ENCODE measurements at regions not wholly inside any gene's neighbourhood (a gene's known extent, or its start where the extent isn't known, plus 50 kb on each side); places are given as distances from the start of the nearest gene placed in this dataset.

DNA sequence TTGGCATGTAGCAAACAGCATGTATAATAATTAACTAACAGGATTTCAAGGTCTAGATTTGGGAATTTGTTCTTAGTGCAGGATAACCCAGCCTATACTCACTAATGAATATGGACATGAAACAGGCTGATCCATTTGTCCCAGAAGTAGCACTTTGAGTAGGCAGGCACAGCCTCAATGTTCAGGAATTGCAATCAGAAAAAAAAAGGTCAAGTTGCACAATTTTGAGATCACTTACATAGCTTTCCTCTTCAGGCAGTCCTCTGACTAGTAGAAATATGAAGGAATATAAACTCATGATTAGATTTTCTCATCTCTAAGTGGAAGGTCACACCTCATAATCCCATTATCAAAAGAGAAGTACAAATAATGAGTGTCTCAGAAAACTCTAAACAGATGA, 921.4 kb upstream of the CELF2 start:
- DNase-seq (ENCODE audit: low read depth) = no peak

DNA sequence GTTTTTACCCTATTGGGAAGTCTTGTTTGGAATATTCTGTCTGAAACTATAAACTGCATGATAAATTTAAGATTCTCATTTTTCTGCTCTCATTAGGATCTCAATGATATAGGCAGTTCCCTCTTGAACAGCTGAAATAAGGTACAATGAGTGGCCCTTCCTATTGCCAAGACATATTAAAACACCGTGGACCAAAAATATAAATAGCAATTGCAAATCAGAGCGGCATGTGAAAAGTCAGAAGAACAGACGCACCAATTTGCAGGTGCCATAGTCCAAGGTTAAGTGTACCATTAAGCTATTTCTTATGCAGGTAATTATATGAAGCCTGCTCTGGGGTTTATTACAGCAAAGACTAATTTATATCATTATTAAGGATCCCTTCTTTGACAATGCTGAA, 920.8 kb upstream of the CELF2 start:
- no peak for DNase-seq (ENCODE audit: low read depth)

DNA sequence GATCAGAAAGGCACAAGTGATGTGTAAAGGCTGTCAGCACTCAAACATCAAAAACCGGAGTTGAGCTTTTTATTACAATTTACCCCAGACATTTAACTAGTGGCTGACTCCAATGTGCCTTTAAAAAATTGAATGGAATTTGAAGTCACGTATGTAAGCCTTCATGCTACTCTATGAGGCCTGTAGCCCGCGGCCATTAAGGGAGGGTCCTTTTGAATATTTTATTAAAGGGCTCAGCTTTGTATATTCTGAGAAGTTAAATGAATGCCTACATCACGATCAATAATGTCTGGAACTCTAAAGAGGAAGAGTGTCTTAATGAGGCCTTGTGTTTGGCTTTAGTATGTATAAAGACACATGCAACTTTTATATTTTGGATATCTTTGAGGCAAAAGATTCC, 916.6 kb upstream of the CELF2 start:
- no peak for DNase-seq (ENCODE audit: low read depth)

DNA sequence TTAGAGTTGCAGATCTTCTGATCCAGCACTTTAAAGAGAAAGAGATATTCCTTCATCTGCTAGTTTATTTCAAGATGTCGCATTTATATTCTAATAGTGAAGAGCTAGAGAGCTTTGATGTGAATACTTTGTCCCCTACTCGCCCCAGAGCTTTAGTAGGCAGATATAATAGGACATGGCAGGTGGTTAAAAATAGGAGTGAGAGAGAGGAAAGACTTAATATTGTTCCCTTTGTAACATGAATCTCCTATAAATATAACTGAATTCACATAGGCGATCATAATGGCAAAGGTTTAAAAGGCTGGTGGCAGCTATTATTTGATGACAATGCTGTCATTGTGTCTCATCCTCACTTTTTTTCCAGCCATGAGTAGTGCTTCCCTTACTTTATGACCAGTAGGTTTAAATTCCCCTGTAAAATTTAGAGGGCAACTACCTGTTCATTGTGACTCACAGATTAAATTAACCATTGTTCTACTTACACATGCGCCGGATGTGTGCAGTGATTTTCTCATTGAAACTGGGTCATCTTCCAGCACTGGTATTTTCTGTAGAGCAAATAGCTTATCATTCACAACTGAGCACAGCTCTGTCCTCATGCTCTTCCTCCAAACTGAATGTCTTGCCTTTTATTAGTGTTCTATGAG, 906.7 kb upstream of the CELF2 start:
- DNase-seq (ENCODE audit: low read depth) = no peak

DNA sequence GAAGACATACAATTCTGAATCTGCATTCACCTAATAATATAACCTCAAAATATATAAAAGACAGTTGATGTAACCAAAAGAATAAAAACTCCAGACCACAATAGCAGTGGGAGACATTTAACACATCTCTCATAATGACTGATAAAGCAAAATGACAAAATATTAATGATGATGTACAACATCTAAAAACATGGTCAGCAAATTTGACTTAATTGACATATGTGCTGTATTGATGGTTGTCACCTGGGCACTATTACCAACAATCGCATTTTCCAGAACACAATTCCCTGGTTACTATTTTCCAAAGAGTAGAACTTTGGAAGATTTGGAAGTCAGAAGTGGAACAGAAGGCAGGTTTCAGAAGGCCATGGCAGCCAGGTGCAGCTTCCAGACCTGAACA, 899.5 kb upstream of the CELF2 start:
- DNase-seq (ENCODE audit: low read depth) = no peak

DNA sequence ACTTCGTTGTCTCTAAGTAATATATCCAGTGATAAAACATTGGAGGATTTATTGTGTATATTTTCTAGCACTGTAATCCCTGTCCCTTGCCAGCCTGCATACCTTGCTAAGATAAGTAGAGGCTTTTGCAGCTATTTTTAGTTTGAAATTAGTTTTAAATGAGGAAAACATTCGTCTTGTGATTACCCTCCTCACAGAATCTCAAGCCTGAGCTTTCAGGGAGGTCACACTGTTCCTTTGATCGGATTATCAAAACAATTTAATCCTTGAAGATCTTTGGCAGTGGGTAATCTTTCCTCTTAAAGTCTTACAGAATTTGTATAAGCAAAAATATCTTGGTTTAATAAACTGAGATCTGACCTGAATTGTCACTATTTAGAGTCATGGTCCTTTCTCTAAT, 897.0 kb upstream of the CELF2 start:
- DNase-seq (ENCODE audit: low read depth) = no peak

DNA sequence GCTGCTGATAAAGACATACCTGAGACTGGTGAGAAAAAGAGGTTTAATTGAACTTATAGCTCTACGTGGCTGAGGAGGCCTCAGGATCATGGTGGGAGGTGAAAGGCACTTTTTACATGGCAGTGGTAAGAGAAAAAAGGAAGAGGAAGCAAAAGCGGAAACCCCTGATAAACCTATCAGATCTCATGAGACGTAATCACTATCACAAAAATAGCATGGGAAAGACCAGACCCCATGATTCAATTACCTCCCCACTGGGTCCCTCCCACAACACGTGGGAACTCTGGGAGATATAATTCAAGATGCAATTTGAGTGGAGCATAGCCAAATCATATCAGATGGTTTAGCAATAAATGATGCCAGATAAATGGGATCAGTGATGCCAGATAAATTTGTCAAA, 892.0 kb upstream of the CELF2 start:
- DNase-seq (ENCODE audit: low read depth) = no peak

DNA sequence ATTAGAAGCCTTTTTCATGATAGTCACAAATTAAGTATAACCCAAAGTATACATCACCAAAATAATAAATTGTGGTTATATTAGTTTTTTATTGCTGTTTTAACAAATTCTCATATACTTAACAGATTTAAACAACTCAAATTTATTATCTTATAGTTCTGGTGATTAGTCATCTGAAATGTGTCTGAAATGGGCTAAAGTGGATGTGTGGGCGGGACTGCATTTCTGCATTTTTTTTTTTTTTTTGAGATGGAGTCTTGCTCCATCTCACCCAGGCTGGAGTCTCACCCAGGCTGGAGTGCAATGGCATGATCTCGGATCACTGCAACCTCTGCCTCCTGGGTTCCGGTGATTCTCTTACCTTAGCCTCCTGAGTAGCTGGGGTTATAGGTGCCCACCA, 891.5 kb upstream of the CELF2 start:
- DNase-seq (ENCODE audit: low read depth) = no peak

DNA sequence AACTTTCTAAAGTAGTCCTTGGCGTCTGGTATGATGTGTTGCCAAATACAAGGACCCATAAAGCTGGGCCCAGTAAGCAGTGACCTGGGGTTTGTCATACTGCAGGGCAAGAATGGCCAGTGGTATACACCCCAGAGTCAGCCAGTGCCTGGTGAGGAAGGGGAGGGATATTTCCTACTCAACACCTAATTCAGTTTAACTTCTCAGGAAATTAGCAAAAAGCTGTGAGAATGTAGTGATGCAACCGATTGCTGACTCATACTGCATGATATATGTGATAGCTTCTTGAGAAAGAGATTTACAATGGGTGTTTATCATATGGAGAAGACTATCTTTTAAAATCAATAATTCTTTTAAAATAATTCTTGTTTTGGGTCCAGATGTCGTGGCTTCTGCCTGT, 889.3 kb upstream of the CELF2 start:
- no peak for DNase-seq (ENCODE audit: low read depth)

DNA sequence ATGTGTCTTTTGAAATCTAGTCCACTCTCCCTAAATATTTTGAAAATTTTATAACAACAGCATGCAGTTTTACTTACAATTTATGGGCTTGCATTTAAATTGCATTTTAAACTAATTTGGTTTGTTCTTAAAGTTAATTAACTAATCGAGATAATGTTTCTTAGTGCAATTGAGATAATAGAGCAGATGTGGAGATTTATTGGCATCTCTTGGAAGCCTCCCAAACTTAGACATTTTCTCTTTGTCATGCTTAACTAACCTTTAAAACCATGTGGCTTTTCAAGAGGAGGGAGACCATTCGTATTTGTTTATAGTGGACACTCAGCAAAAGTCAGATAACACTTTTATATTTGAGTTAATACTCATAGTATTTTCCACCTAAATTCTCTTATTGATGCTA, 887.0 kb upstream of the CELF2 start:
- no peak for DNase-seq (ENCODE audit: low read depth)

DNA sequence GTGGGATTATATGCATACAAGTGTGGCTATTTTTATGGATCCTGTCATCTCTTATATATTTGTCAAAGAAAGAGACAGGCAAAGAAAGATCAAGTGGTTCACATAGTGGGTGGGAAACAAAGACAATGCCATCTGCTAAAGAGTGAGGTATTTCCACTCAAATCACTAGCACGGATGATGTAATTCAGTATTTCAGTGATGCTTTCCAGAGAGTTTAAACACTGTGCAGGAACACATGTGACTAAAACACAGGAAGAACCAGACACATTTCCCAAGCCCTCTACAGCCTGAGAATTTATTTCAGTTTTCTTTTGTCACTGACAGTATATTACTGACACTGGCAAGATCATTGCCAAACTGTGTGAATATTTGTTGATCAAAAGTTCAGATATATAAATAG, 885.7 kb upstream of the CELF2 start:
- no peak for DNase-seq (ENCODE audit: low read depth)

DNA sequence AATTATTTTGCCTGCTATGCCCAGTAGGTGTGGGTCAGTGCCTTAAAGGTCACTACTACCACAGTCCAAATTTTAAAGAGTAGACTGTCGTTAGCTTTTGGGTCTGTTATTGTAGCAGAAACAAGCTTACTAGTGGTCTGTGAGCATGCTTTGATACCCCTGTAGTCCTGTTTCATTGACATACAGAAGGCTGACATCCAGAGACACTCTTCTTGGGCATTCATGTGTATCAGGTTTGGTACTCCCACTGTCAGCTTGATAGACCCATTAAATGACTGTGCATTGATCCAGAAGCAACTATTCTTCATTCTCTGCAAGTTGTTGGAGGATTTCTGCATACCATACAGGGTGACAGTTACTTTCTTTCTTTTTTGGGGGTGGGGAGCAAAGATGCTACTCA, 884.4 kb upstream of the CELF2 start:
- no peak for DNase-seq (ENCODE audit: low read depth)

DNA sequence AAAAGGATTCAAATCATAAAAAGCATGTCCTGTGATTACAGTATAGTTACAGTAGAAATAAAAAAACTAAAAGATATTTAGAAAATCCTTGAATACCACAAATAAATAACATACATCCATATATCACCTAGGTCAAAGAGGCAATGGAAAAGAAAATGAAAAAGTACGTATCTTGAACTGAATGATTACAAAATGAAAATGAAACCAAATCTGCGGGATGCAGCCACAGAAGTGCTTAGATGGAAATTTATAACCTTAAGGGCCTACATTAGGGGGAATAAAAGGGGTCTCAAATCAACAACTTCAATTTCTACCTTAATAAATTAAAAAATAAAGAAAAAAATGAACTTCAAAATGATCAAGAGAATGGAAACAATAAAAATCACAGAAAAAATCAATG, 879.0 kb upstream of the CELF2 start:
- DNase-seq (ENCODE audit: low read depth) = no peak

DNA sequence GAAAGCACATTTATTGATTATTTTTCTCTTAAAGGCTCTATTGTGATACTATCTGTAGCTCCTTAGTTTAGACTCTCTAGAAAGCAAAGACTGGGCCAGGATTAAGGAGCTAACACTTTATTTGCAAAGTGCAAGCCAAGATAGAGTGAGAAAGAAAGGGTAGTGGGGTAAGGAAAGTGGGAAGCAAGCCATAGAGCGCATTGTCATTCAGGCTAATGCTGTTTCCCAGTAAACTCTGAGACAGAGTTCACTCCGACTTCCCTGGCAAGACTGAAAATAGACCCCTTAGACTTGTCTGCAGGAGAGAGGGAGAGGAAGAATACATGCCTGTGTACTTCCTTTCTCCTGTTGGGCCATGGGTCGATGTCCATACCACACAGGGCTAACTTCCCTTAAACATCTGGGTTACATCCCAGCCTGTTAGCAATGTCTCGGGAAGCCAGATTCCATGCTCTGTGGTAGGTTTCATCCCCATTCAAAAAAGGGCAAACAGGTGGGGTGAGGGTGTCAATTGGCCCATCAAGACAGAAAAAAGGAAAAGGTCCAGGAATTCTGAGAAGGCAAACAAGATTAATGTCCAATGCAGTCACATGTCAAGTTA, 875.8 kb upstream of the CELF2 start:
- DNase-seq (ENCODE audit: low read depth) = no peak

DNA sequence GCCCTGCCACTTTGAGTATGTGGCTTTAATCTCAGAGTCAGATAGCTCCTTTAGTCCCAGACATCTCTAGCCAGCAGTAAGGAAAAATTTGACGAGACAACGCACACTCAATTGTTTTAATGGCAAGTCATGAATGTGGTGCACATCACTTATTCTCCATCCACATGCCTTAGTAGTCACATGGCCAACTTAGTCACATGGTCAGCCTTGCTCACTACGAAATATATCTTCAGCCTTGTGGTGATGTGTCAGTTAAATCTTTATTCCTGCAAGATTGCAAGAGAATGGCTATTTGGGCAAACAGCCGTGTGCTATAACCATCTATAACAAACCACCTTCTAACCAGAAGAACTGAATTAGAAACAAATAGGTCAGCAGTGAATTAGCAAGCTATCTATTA, 871.1 kb upstream of the CELF2 start:
- DNase-seq (ENCODE audit: low read depth) = no peak

DNA sequence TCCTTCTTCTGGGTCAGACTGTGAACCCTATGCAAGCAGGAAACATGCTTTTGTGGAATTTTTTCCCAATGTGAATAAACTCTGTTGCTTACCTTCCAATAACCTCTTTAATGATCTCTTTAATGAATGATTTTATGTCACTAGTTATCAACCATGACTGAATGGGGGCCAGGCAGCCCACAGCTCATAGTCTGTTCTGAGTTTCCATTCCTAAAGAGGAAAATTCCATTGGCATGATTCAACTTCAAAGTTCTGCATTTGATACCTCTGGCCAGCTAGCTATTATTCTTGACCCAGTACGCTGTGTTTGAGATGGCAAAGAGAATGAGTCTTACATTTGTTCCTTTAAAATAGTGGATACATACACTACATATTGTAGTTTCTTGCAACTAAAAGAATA, 867.8 kb upstream of the CELF2 start:
- DNase-seq (ENCODE audit: low read depth) = no peak

DNA sequence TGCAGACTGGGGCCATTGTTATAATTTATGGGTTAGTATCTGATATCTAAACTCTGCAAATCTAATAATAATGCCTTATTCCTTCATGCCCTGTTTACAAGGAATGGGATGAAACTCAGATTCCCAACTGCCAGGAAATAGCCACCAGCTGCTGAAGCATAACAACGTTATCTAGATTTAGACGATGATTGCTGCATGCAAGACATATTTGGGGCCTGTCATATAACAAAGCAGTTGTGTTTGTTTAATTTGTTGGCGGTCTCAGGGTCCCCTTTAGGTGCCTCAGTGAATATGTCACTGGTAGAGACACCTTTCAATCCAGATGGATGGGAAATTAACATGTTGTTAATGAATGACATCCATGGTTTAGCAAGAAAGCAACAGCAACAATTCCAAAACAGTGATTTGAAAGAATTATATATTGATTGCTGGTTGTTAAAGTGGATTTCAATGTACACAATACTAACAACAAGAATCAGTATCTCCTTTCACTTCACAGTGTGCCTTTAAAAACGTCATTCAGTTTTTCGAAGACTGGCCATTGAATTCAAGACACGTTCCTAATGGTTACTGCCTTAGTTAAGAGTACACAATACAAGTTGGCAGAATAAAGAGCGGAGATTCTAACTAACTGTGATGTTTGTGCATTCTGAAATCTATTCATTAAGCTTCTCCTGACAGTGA, 860.6 kb upstream of the CELF2 start:
- DNase-seq (ENCODE audit: low read depth) = no peak

DNA sequence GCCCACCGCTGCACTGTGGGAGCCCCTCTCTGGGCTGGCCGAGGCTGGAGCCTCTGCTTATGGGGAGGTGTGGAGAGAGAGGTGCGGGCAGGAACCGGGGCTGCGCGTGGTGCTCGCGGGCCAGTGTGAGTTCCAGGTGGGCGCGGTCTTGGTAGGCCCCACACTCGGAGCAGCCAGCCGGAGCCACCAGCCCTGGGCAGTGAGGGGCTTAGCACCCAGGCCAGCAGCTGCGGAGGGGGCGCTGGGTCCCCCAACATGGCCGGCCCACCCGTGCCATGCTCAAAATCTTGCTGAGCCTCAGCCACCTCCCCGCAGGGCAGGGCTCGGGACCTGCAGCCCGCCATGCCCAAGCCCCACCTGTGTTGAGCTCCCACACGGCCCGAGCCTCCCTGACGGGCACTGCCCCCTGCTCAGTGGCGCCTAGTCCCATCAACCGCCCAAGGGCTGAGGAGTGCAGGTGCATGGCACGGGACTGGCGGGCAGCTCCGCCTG, 856.8 kb upstream of the CELF2 start:
- no peak for DNase-seq (ENCODE audit: low read depth)

DNA sequence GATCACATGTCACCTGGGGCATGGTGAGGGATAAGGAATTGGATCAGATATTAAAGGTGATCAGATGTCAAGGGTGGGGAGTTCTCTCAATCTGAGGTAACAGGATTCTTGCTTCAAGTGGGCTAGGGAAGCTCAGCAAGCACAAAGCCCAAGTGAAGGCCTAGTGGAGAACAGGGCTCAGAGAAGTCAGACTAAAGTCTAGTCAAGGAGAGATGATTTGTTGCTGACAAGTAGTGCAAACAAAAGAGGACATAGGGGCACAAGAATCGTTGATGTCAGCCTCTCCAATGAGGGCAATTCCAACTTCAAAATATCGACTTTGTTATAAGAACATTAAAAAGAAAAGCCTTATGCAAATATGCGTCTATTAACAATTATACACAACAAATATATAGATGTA, 852.8 kb upstream of the CELF2 start:
- no peak for DNase-seq (ENCODE audit: low read depth)

DNA sequence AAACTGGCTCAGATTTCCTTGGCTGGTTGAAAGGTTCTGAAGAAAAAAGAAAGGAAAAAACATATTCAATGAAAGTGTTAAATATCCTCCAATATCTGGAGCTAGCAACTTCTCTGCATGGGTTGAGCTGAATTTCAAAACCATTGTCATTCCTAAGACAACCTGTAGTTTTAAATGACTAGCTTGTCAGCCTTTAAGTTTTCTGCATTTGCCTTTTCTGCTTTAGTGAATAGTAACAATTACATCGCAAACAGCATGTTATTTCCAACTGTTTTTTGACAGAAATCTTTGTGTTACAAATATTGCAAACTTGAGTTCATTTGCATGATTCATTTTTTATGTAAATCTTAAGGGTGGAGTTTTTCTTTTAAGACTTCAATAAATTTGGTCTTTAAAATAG, 852.3 kb upstream of the CELF2 start:
- no peak for DNase-seq (ENCODE audit: low read depth)

DNA sequence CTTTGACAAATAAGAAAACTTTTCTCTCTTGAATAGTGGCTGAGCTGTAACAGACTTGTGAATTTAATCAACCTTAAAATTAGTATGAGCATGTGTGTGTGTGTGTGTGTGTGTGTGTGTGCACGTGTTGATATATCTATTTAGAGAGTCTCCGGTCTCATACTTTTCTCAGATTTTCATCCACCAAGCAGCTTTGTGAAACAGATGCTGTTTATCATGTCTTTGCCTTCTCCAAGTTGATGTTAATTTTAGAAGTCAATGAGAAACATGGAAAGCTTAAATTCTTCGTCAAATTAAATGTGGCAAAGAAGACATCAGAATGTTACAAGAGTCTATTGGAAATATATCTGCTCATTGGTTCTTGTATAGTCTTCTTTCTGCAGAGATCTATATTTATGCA, 839.2 kb upstream of the CELF2 start:
- DNase-seq (ENCODE audit: low read depth) = no peak

DNA sequence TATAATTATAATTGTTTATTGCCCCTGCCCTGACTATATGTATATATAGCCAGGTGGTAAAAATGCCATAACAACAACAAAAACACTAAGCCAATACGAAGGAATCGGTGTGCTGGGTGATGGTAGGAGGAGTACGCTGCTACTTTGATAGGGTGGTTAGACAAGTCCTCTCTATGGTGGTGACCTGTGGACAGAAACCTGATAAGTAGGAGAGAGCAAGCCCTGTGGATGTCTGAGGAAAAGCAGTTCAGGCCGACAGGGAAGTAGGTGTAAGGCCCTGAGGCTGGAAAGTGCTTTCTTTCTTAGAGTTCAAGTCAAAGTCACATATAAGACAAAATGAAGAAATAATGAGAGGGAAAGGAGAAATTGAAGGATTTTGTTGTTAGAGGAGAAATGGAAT, 823.8 kb upstream of the CELF2 start:
- DNase-seq (ENCODE audit: low read depth) = no peak

DNA sequence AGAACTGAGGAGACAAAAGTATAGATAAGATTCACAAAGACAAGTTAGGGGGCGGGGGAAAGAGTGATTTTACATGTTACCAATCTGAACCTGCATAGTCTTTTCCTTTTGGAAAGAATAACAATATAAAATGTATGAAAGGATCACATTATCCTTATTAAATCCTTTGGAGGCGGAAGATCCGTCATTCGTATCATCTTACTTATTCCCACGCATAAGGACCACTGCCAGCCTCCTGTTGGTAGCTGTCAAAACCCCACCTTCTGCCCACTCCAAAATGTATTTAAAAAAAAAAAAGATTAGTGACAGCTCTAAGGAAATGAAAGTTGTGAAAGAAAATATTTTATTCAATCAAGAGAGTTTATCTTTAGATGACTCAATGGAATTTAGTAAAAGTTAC, 821.0 kb upstream of the CELF2 start:
- DNase-seq (ENCODE audit: low read depth) = no peak

DNA sequence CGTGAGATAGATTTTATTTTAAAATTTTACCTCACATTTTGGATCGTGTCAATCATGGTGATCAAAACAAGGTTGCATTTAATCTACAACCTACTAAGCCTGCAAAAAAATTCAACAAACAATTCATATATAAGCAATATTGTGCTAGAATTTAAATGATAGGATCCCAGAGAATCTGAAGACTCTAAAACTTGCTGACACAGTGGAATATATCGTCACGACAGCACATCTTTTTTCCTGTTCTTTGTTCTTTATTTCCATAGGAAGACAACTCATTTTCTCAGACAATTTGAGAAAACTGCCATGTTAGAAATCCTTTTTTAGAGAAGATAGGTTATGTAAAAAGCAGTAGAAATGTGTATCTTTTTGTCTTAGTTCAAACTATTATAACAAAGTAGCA, 820.2 kb upstream of the CELF2 start:
- no peak for DNase-seq (ENCODE audit: low read depth)
